Loucy (cell line): ENCODE measurements at regions not wholly inside any gene's neighbourhood (a gene's known extent, or its start where the extent isn't known, plus 50 kb on each side); places are given as distances from the start of the nearest gene placed in this dataset.

Source experiments
- H2AFZ ChIP-seq: fragments of 200-600 bp; sonication (generic); 2 replicates; pipeline ENCODE4 v1.6.0; 2016; ENCODE audit warnings: antibody characterized with exemption, mild to moderate bottlenecking, low read length, moderate library complexity
- H3F3A ChIP-seq: fragments of 200-600 bp; 2 replicates; pipeline ENCODE4 v1.6.0; 2016; ENCODE audit warnings: antibody characterized with exemption, low read depth, mild to moderate bottlenecking
- H3K27me3 ChIP-seq: fragments of 200-600 bp; sonication (generic); 2 replicates; pipeline ENCODE4 v1.6.1; 2014; ENCODE audit warnings: low read length, mild to moderate bottlenecking; ENCODE audit not compliant: insufficient read depth, poor library complexity, severe bottlenecking
- H3K36me3 ChIP-seq: fragments of 200-600 bp; sonication (generic); 2 replicates; pipeline ENCODE4 v1.6.1; 2016; ENCODE audit warnings: low read length; ENCODE audit not compliant: insufficient read depth
- H3K4me1 ChIP-seq: fragments of 200-600 bp; sonication (generic); 2 replicates; pipeline ENCODE4 v1.5.1; 2014; ENCODE audit warnings: low read length, mild to moderate bottlenecking; ENCODE audit not compliant: insufficient read depth, poor library complexity, severe bottlenecking
- H3K4me2 ChIP-seq: fragments of 200-600 bp; sonication (generic); 2 replicates; pipeline ENCODE4 v1.6.0; 2014; ENCODE audit warnings: antibody characterized with exemption, low read length, low read depth, mild to moderate bottlenecking; ENCODE audit not compliant: poor library complexity, severe bottlenecking
- H3K4me3 ChIP-seq: fragments of 200-600 bp; sonication (generic); 2 replicates; pipeline ENCODE4 v1.5.1; 2014; ENCODE audit warnings: low read length, mild to moderate bottlenecking, mixed read lengths; ENCODE audit not compliant: poor library complexity, severe bottlenecking
- H3K79me2 ChIP-seq: fragments of 200-600 bp; sonication (generic); 2 replicates; pipeline ENCODE4 v1.6.1; 2014; ENCODE audit warnings: low read length; ENCODE audit not compliant: insufficient read depth
- H3K9ac ChIP-seq: fragments of 200-600 bp; sonication (generic); 2 replicates; pipeline ENCODE4 v1.6.0; 2014; ENCODE audit warnings: mild to moderate bottlenecking, low read depth, low read length, moderate library complexity; ENCODE audit not compliant: poor library complexity, severe bottlenecking
- H3K9me2 ChIP-seq: fragments of 200-600 bp; sonication (generic); replicated peaks from 2 replicates; pipeline ENCODE4 v1.6.1; 2016; ENCODE audit warnings: low read depth, low read length, mixed read lengths
- H3K9me3 ChIP-seq: fragments of 200-600 bp; sonication (generic); 2 replicates; pipeline ENCODE4 v1.6.1; 2014; ENCODE audit warnings: mild to moderate bottlenecking, antibody characterized with exemption, low read length, low read depth; ENCODE audit not compliant: insufficient read depth
- H4K20me1 ChIP-seq: fragments of 200-600 bp; sonication (generic); 2 replicates; pipeline ENCODE4 v1.6.0; 2014; ENCODE audit warnings: antibody characterized with exemption, low read length, mild to moderate bottlenecking; ENCODE audit not compliant: insufficient read depth, poor library complexity, severe bottlenecking
- EZH2phosphoT487 ChIP-seq: fragments of 200-600 bp; IDR thresholded peaks from 2 replicates; pipeline ENCODE4 v1.6.1; 2018; ENCODE audit warnings: antibody characterized with exemption, mild to moderate bottlenecking, moderate library complexity, borderline replicate concordance
- TF ChIP-seq, protein P1 (sequence below): fragments of 200-600 bp; sonication (generic); conservative IDR thresholded peaks from 2 replicates; pipeline ENCODE4 v1.5.1; 2014; ENCODE audit warnings: mild to moderate bottlenecking, antibody characterized with exemption, low read length

GRCh38 chr12:105562199-105562971 is 231.9 kb downstream of the C12orf75 start:
- Histone ChIP-seq H3F3A (no peaks in the 10 kb centered on the region), H3K4me1 (no peaks in the 10 kb centered on the region), H3K79me2 (no peaks in the 10 kb centered on the region), H3K27me3 (no peaks in the 10 kb centered on the region), H3K4me2 (no peak overlapping the region), H3K4me3 (no peak overlapping the region), H2AFZ (no peak overlapping the region), H3K36me3 (no peaks in the 10 kb centered on the region), H3K9me2 (no peaks in the 10 kb centered on the region), H3K9ac (no peak overlapping the region), H3K9me3 (no peaks in the 10 kb centered on the region), H4K20me1 (no peaks in the 10 kb centered on the region)
- TF ChIP-seq, protein P1, sequence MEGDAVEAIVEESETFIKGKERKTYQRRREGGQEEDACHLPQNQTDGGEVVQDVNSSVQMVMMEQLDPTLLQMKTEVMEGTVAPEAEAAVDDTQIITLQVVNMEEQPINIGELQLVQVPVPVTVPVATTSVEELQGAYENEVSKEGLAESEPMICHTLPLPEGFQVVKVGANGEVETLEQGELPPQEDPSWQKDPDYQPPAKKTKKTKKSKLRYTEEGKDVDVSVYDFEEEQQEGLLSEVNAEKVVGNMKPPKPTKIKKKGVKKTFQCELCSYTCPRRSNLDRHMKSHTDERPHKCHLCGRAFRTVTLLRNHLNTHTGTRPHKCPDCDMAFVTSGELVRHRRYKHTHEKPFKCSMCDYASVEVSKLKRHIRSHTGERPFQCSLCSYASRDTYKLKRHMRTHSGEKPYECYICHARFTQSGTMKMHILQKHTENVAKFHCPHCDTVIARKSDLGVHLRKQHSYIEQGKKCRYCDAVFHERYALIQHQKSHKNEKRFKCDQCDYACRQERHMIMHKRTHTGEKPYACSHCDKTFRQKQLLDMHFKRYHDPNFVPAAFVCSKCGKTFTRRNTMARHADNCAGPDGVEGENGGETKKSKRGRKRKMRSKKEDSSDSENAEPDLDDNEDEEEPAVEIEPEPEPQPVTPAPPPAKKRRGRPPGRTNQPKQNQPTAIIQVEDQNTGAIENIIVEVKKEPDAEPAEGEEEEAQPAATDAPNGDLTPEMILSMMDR, result no peak
- TF ChIP-seq EZH2phosphoT487, result no peak

GRCh38 chr12:105567061-105567460 is 236.6 kb downstream of the C12orf75 start:
- Histone ChIP-seq H3F3A (no peaks in the 10 kb centered on the region), H3K4me1 (peaks cover 12% of the 10 kb centered on the region), H3K4me3 (no peak overlapping the region), H4K20me1 (no peaks in the 10 kb centered on the region), H2AFZ (no peak overlapping the region), H3K9ac (no peak overlapping the region), H3K4me2 (no peak overlapping the region), H3K27me3 (no peaks in the 10 kb centered on the region), H3K9me2 (no peaks in the 10 kb centered on the region), H3K79me2 (no peaks in the 10 kb centered on the region), H3K9me3 (no peaks in the 10 kb centered on the region), H3K36me3 (no peaks in the 10 kb centered on the region)
- TF ChIP-seq, protein P1, result no peak
- no peak for TF ChIP-seq EZH2phosphoT487

GRCh38 chr12:105569886-105570285 is 239.4 kb downstream of the C12orf75 start:
- no peak overlapping the region for H3K9ac ChIP-seq
- no peaks in the 10 kb centered on the region for H3K36me3 ChIP-seq
- H3F3A ChIP-seq, result no peaks in the 10 kb centered on the region
- no peaks in the 10 kb centered on the region for H3K9me2 ChIP-seq
- TF ChIP-seq EZH2phosphoT487, result no peak
- TF ChIP-seq, protein P1, result no peak
- H4K20me1 ChIP-seq, result no peaks in the 10 kb centered on the region
- no peak overlapping the region for H3K4me3 ChIP-seq
- no peaks in the 10 kb centered on the region for H3K27me3 ChIP-seq
- no peaks in the 10 kb centered on the region for H3K9me3 ChIP-seq
- no peak overlapping the region for H3K4me2 ChIP-seq
- no peak overlapping the region for H2AFZ ChIP-seq
- H3K4me1 ChIP-seq, result peaks cover 12% of the 10 kb centered on the region
- no peaks in the 10 kb centered on the region for H3K79me2 ChIP-seq
